Testis (tissue), 2 donors: ENCODE measurements at regions not wholly inside any gene's neighbourhood (a gene's known extent, or its start where the extent isn't known, plus 50 kb on each side); places are given as distances from the start of the nearest gene placed in this dataset.
"Not testable (repeated sequence)": the region's sequence is repeated elsewhere in the genome, so short reads cannot be mapped to it uniquely, and the experiment has no call there.

Source experiments
- DNase-seq: peaks from one replicate; pipeline ENCODE4 v3.0.0-alpha.2; 2019
- H3K27ac ChIP-seq, 2 donors: fragments of 200-600 bp; sonication (generic); one replicate each; pipeline ENCODE4 v1.5.1; 2019
- H3K27me3 ChIP-seq: fragments of 200-600 bp; sonication (generic); one replicate; pipeline ENCODE4 v1.5.1; 2019
- H3K36me3 ChIP-seq: fragments of 200-600 bp; sonication (generic); one replicate; pipeline ENCODE4 v1.5.1; 2017; ENCODE audit warnings: low read depth; ENCODE audit errors: missing control alignments
- H3K4me1 ChIP-seq: fragments of 200-600 bp; sonication (generic); one replicate; pipeline ENCODE4 v1.5.1; 2019
- H3K4me3 ChIP-seq, 2 donors: fragments of 200-600 bp; sonication (generic); one replicate each; pipeline ENCODE4 v1.5.1; 2017 to 2019
- H3K9me3 ChIP-seq: fragments of 200-600 bp; sonication (generic); one replicate; pipeline ENCODE4 v1.5.1; 2017
- WGBS, 2 donors: methylation state at CpG; one replicate each; pipeline ENCODE4 v1.1.5; 2018; 5-methylcytosine and 5-hydroxymethylcytosine counted together
- intact Hi-C: fragments of 100-400 bp; cut with DNase I; formaldehyde crosslinking; loops from one replicate; pipeline ENCODE4 v1.15.1; 2023; ENCODE audit warnings: low total_unique reads

DNA sequence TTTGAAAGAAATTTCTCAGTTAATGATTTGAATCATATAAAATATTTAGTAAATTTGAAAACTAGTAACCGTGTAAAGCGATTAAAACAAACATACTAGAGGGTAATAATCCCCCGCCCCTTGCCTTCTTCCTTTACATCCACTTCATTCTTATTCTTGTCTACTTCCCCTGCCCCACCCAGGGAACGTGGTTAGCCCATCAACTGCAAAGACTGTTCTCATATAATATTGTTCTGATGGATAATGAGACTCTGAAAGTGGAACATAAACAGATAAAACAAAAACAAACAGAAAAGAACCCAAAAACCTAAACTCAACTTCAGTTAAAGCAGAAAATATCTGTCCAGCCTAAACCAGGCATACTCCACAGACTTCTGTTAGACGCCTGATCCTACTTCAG, 108.1 kb upstream of the GTF2H2C_2 start:
- 90 to 100% methylated on average over 1 to 4 of the region's 5 CpGs for WGBS, 2 donors
- H3K9me3 ChIP-seq, H3K27ac ChIP-seq, H3K27me3 ChIP-seq, H3K4me1 ChIP-seq, intact Hi-C loops, H3K36me3 ChIP-seq, H3K4me3 ChIP-seq: not testable (repeated sequence)
- peak; percentile 6 for DNase-seq
